ENCODE measurements at regions not wholly inside any gene's neighbourhood (a gene's known extent, or its start where the extent isn't known, plus 50 kb on each side); places are given as distances from the start of the nearest gene placed in this dataset.

- TF ChIP-seq CTCF (conservative IDR thresholded peaks at IDR 0.05; ENCODE audit: low read depth, low read length) = no peak
- TF ChIP-seq ELK1 (IDR thresholded peaks at IDR 0.05; ENCODE audit: borderline replicate concordance, low read depth, low read length) = no peak
Observed at GRCh38 chr1:112778137-112778536, 63.0 kb upstream of the PPM1J start.

Measured in IMR-90 (cell line).